Bronchial epithelial cell (primary cell): ENCODE measurements at regions not wholly inside any gene's neighbourhood (a gene's known extent, or its start where the extent isn't known, plus 50 kb on each side); places are given as distances from the start of the nearest gene placed in this dataset.

Experiments used
- DNase-seq: peaks from one replicate; pipeline ENCODE4 v3.0.0-alpha.2; 2010; ENCODE audit warnings: low read depth
- FAIRE-seq: peaks from 2 replicates; lab custom pipeline; 2011; peaks lifted over from hg19 to GRCh38; lab: Jason Lieb, UNC
- H3K27me3 ChIP-seq: 2 replicates; pipeline ENCODE4 v1.5.1; 2011; ENCODE audit warnings: low read length; ENCODE audit not compliant: control insufficient read depth, insufficient read depth
- H3K36me3 ChIP-seq: 2 replicates; pipeline ENCODE4 v1.5.1; 2011; ENCODE audit warnings: low read length; ENCODE audit not compliant: control insufficient read depth, insufficient read depth
- H3K4me3 ChIP-seq: 2 replicates; pipeline ENCODE4 v1.5.1; 2011; ENCODE audit warnings: mild to moderate bottlenecking, low read depth, low read length, control low read depth
- CTCF ChIP-seq: IDR thresholded peaks from 2 replicates; pipeline ENCODE4 v1.5.1; 2011; ENCODE audit warnings: mild to moderate bottlenecking, moderate library complexity, low read length, control low read depth, inconsistent platforms; ENCODE audit not compliant: insufficient read depth, severe bottlenecking

- FAIRE-seq = no peak
- no peak for TF ChIP-seq CTCF
Measured at GRCh38 chr4:14844061-14844460, 158.2 kb upstream of the CPEB2 start.

GRCh38 chr4:14848229-14848628 lies 154.1 kb upstream of the CPEB2 start:
- FAIRE-seq (no peak), DNase-seq (no peak)
- H3K4me3 ChIP-seq = no peak overlapping the region
- no peak for TF ChIP-seq CTCF
- no peaks in the 10 kb centered on the region for H3K27me3 ChIP-seq
- no peaks in the 10 kb centered on the region for H3K36me3 ChIP-seq

More at GRCh38 chr4:14844061-14844460, 158.2 kb upstream of the CPEB2 start:
- DNase-seq = peak; percentile 17
- H3K4me3 ChIP-seq = no peak overlapping the region
- no peaks in the 10 kb centered on the region for H3K36me3 ChIP-seq
- H3K27me3 ChIP-seq = no peaks in the 10 kb centered on the region

DNA sequence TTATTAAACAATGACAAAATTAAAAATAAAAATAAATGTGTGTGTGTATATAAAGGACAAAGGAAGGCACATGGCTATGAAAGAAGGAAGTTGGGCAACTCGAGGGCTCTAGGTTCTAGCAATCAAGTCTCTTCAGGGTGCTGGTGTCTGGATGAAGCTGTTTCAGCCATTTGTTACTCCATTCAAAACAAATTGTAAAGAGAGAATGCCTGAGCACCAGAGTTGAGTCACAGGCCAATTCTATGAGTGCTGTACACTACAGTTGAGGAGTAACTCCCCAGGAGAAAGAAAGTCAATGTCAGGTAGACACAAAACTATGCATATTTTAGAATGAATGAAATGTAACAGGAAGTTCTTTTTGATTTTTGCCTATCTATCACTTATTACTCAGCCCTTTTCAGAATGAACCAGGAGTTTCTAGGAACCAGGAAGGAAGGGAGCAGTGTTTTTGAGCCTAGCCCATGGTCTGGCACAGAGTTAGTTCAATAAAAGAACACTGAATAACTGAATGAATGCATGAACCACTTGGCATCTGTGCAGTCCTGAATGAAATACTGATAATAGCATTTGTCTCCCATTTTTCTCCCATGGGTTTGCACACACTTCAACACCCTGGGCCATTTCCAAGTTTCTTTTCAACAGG lies 151.7 kb upstream of the CPEB2 start:
- H3K27me3 ChIP-seq = no peaks in the 10 kb centered on the region
- H3K36me3 ChIP-seq = no peaks in the 10 kb centered on the region
- no peak for FAIRE-seq
- peak; percentile 60 for DNase-seq
- no peak overlapping the region for H3K4me3 ChIP-seq
- TF ChIP-seq CTCF = no peak

GRCh38 chr4:14853176-14853943 lies 148.9 kb upstream of the CPEB2 start:
- TF ChIP-seq CTCF = no peak
- FAIRE-seq (peak; percentile 7), DNase-seq (peak; percentile 93)
- Histone ChIP-seq H3K4me3 (no peak overlapping the region), H3K36me3 (no peaks in the 10 kb centered on the region), H3K27me3 (no peaks in the 10 kb centered on the region)

GRCh38 chr4:14855719-14856061 lies 146.6 kb upstream of the CPEB2 start:
- no peaks in the 10 kb centered on the region for H3K36me3 ChIP-seq
- TF ChIP-seq CTCF = no peak
- H3K4me3 ChIP-seq = no peak overlapping the region
- no peaks in the 10 kb centered on the region for H3K27me3 ChIP-seq
- FAIRE-seq = no peak
- no peak for DNase-seq
